HCT116 (cell line): ENCODE measurements at regions not wholly inside any gene's neighbourhood (a gene's known extent, or its start where the extent isn't known, plus 50 kb on each side); places are given as distances from the start of the nearest gene placed in this dataset.

Experiments
- ATAC-seq: fragments of 200-7000 bp; cut with Tn5 transposase; 2 replicates; pipeline ENCODE4 v1.9.1; 2020; ENCODE audit warnings: mild to moderate bottlenecking, moderate library complexity
- BruUV-seq: library from RNA; stranded (reverse); fragments of 400-500 nt; replicated peaks from 2 replicates; lab custom pipeline; 2021; lab: Mats Ljungman, UMichigan
- CTCF ChIA-PET: fragments of 300-600 bp; sonication (Branson Sonifier 250); formaldehyde crosslinking; loops from one replicate; lab custom pipeline; 2021; ENCODE audit warnings: antibody characterized with exemption; lab: Charles Lee
- POLR2A ChIA-PET: fragments of 300-600, 350-600 bp; sonication (Branson Sonifier 250); formaldehyde crosslinking; loops from one replicate; lab custom pipeline; 2021; ENCODE audit warnings: antibody characterized with exemption; lab: Charles Lee
- RAD21 ChIA-PET, 2 experiments: fragments of 300-600 bp; sonication (Branson Sonifier 250); formaldehyde crosslinking; loops; one replicate each; lab custom pipeline; 2023; ENCODE audit warnings: low total read pairs in 2 of 2; ENCODE audit not compliant: uncharacterized antibody in 2 of 2, unreplicated experiment in 2 of 2, low non-redundant PET in 1 of 2; lab: Charles Lee
- DNase-seq: peaks from one replicate; pipeline ENCODE4 v3.0.0-alpha.2; 2010; ENCODE audit warnings: low read depth, low spot score
- H2AFZ ChIP-seq: fragments of 200-600 bp; shearing (Covaris generic), sonication (generic); 2 replicates; pipeline ENCODE4 v1.6.1; 2017; ENCODE audit warnings: low read depth, mixed run types, mixed read lengths, antibody characterized with exemption, low read length; ENCODE audit not compliant: poor library complexity, severe bottlenecking
- H3K27ac ChIP-seq: 2 replicates; pipeline ENCODE4 v1.5.1; 2012; ENCODE audit warnings: low read depth, low read length
- H3K27me3 ChIP-seq: fragments of 200-600 bp; sonication (generic); 2 replicates; pipeline ENCODE4 v1.6.1; 2016; ENCODE audit warnings: mixed run types, low read length, mixed read lengths; ENCODE audit not compliant: insufficient read depth
- H3K36me3 ChIP-seq, 2 experiments: fragments of 200-500 bp in 1 of 2; fragments of 200-600 bp in 1 of 2; sonication (Bioruptor generic) in 1 of 2; sonication (generic) in 1 of 2; 2 replicates each; pipeline versions ENCODE4 v1.5.1 to v1.6.1; 2014 to 2016; ENCODE audit warnings: low read length in 2 of 2, inconsistent platforms in 1 of 2, mixed read lengths in 1 of 2, mixed run types in 1 of 2; ENCODE audit not compliant: insufficient read depth in 2 of 2, control insufficient read depth in 1 of 2
- H3K4me1 ChIP-seq, 2 experiments: fragments of 200-600 bp in 1 of 2; sonication (generic) in 1 of 2; 2 replicates each; pipeline versions ENCODE4 v1.5.1 to v1.6.1; 2012 to 2017; ENCODE audit warnings: low read length in 2 of 2, inconsistent platforms in 1 of 2, mild to moderate bottlenecking in 1 of 2, mixed read lengths in 1 of 2, mixed run types in 1 of 2, moderate library complexity in 1 of 2; ENCODE audit not compliant: insufficient read depth in 2 of 2, control insufficient read depth in 1 of 2
- H3K4me2 ChIP-seq: fragments of 200-600 bp; sonication (generic); 2 replicates; pipeline ENCODE4 v1.6.1; 2017; ENCODE audit warnings: mixed run types, low read length, mixed read lengths
- H3K4me3 ChIP-seq, 2 experiments: fragments of 200-600 bp in 1 of 2; sonication (generic) in 1 of 2; replicated peaks in 1 of 2; 2 replicates each; pipeline ENCODE4 v1.5.1; 2011 to 2016; ENCODE audit warnings: low read length in 2 of 2, control low read depth in 1 of 2, low read depth in 1 of 2, mild to moderate bottlenecking in 1 of 2, mixed read lengths in 1 of 2, mixed run types in 1 of 2
- H3K79me2 ChIP-seq: fragments of 200-600 bp; sonication (generic); 2 replicates; pipeline ENCODE4 v1.6.1; 2017; ENCODE audit warnings: mild to moderate bottlenecking, mixed run types, low read length, moderate library complexity, mixed read lengths; ENCODE audit not compliant: insufficient read depth
- H3K9ac ChIP-seq: fragments of 200-600 bp; sonication (generic); 2 replicates; pipeline ENCODE4 v1.6.1; 2016; ENCODE audit warnings: low read length, mixed read lengths
- H3K9me2 ChIP-seq: fragments of 200-600 bp; sonication (generic), shearing (Covaris generic); 2 replicates; pipeline ENCODE4 v1.6.1; 2017; ENCODE audit warnings: mixed run types, mild to moderate bottlenecking, moderate library complexity; ENCODE audit not compliant: insufficient read depth
- H3K9me3 ChIP-seq, 2 experiments: fragments of 200-500 bp in 1 of 2; fragments of 200-600 bp in 1 of 2; sonication (Bioruptor generic) in 1 of 2; sonication (generic) in 1 of 2; 2 replicates each; pipeline ENCODE4 v1.6.1; 2014 to 2017; ENCODE audit warnings: low read length in 2 of 2, mixed read lengths in 2 of 2, inconsistent platforms in 1 of 2, low read depth in 1 of 2, mild to moderate bottlenecking in 1 of 2, mixed run types in 1 of 2, moderate library complexity in 1 of 2; ENCODE audit not compliant: control insufficient read depth in 1 of 2, insufficient read depth in 1 of 2
- H4K20me1 ChIP-seq: fragments of 200-600 bp; sonication (generic), shearing (Covaris generic); 2 replicates; pipeline ENCODE4 v1.6.1; 2017; ENCODE audit warnings: mixed run types, mild to moderate bottlenecking, moderate library complexity; ENCODE audit not compliant: insufficient read depth
- ATF3 ChIP-seq: IDR thresholded peaks from 2 replicates; pipeline ENCODE4 v1.6.1; 2012
- CBX3 ChIP-seq: IDR thresholded peaks from 2 replicates; pipeline ENCODE4 v1.6.1; 2012; ENCODE audit warnings: low read depth
- CEBPB ChIP-seq: IDR thresholded peaks from 2 replicates; pipeline ENCODE4 v1.6.1; 2012; ENCODE audit warnings: low read depth
- CTCF ChIP-seq, 3 experiments: fragments of 200-600 bp in 1 of 3; sonication (generic) in 1 of 3; IDR thresholded peaks in 2 of 3; conservative IDR thresholded peaks in 1 of 3; 2 replicates each; pipeline ENCODE4 v1.5.1; 2012 to 2017; ENCODE audit warnings: low read depth in 2 of 3, low read length in 2 of 3, antibody characterized with exemption in 1 of 3, borderline replicate concordance in 1 of 3, control low read depth in 1 of 3, mild to moderate bottlenecking in 1 of 3, mixed read lengths in 1 of 3, mixed run types in 1 of 3, moderate library complexity in 1 of 3; ENCODE audit not compliant: insufficient read depth in 1 of 3
- EGR1 ChIP-seq: IDR thresholded peaks from 2 replicates; pipeline ENCODE4 v1.6.1; 2012; ENCODE audit warnings: low read depth
- ELF1 ChIP-seq: IDR thresholded peaks from 2 replicates; pipeline ENCODE4 v1.6.1; 2012; ENCODE audit warnings: low read depth, borderline replicate concordance
- EZH2 ChIP-seq: fragments of 200-600 bp; sonication (generic); IDR thresholded peaks from 2 replicates; pipeline ENCODE4 v1.6.1; 2017; ENCODE audit warnings: antibody characterized with exemption, mixed run types
- EZH2phosphoT487 ChIP-seq: fragments of 200-600 bp; IDR thresholded peaks from 2 replicates; pipeline ENCODE4 v1.6.1; 2018; ENCODE audit warnings: antibody characterized with exemption, borderline replicate concordance
- FOSL1 ChIP-seq: IDR thresholded peaks from 2 replicates; pipeline ENCODE4 v1.6.1; 2012; ENCODE audit warnings: low read depth
- JUND ChIP-seq: IDR thresholded peaks from 2 replicates; pipeline ENCODE4 v1.6.1; 2012
- MAX ChIP-seq: IDR thresholded peaks from 2 replicates; pipeline ENCODE4 v1.6.1; 2012
- POLR2A ChIP-seq: IDR thresholded peaks from 2 replicates; pipeline ENCODE4 v1.7.0; 2011; ENCODE audit warnings: borderline replicate concordance; ENCODE audit not compliant: insufficient read depth, insufficient read length; ENCODE audit errors: extremely low read depth
- POLR2AphosphoS5 ChIP-seq: IDR thresholded peaks from 2 replicates; pipeline ENCODE4 v1.6.1; 2011; ENCODE audit warnings: mild to moderate bottlenecking, low read depth, low read length, moderate library complexity
- RAD21 ChIP-seq: IDR thresholded peaks from 2 replicates; pipeline ENCODE4 v1.6.1; 2012; ENCODE audit warnings: low read depth, mild to moderate bottlenecking
- REST ChIP-seq: IDR thresholded peaks from 2 replicates; pipeline ENCODE4 v1.6.1; 2012; ENCODE audit warnings: low read depth
- SP1 ChIP-seq: IDR thresholded peaks from 2 replicates; pipeline ENCODE4 v1.6.1; 2012; ENCODE audit warnings: low read depth
- SRF ChIP-seq: IDR thresholded peaks from 2 replicates; pipeline ENCODE4 v1.6.1; 2012; ENCODE audit warnings: low read depth
- TCF7L2 ChIP-seq: IDR thresholded peaks from 2 replicates; pipeline ENCODE4 v1.7.0; 2011; ENCODE audit warnings: borderline replicate concordance, inconsistent platforms; ENCODE audit not compliant: insufficient read depth, insufficient read length; ENCODE audit errors: extremely low read depth
- ZNF274 ChIP-seq: fragments of 200-500 bp; sonication (Bioruptor generic); IDR thresholded peaks from 2 replicates; pipeline ENCODE4 v1.6.1; 2014; ENCODE audit warnings: mild to moderate bottlenecking, low read depth, low read length, inconsistent platforms
- intact Hi-C: fragments of 100-400 bp; cut with micrococcal nuclease; formaldehyde crosslinking; loops from 2 replicates; pipeline ENCODE4 v1.10.0; 2022

- intact Hi-C loops = no loop called here
- H2AFZ ChIP-seq = no peak overlapping the region
- BruUV-seq = no TSS peak
- CTCF ChIA-PET = no interaction called here
- H3K9me2 ChIP-seq = no peaks in the 10 kb centered on the region
- no peak for DNase-seq
- no peaks in the 10 kb centered on the region for H3K27me3 ChIP-seq
- H3K9ac ChIP-seq = no peak overlapping the region
- H3K79me2 ChIP-seq = no peaks in the 10 kb centered on the region
- no peak for ATAC-seq
- H4K20me1 ChIP-seq = no peaks in the 10 kb centered on the region
- no peaks in the 10 kb centered on the region for H3K4me1 ChIP-seq
- TF ChIP-seq JUND (no peak), TCF7L2 (no peak), MAX (no peak), FOSL1 (no peak), EGR1 (no peak), EZH2 (no peak), ATF3 (no peak), SP1 (no peak), ELF1 (no peak), SRF (no peak), CBX3 (no peak), RAD21 (no peak), CEBPB (no peak), POLR2A (no peak), POLR2AphosphoS5 (no peak), EZH2phosphoT487 (no peak), ZNF274 (no peak), REST (no peak), CTCF (IDR thresholded peaks at IDR 0.05 in 2 of 3, conservative IDR thresholded peaks at IDR 0.05 in 1 of 3; ENCODE audit: borderline replicate concordance in 1 of 3, insufficient read depth in 1 of 3, low read depth in 2 of 3, low read length in 2 of 3) (no peak)
- TF ChIP-seq, all 23 proteins: peak for 0
- peaks cover 3 to 17% of the 10 kb centered on the region in 2 experiments; a peak in 2 of 4 replicates for H3K9me3 ChIP-seq
- ChIA-PET POLR2A (no interaction called here), RAD21 (no interaction called here)
- H3K27ac ChIP-seq = no peak overlapping the region
- no peaks in the 10 kb centered on the region for H3K36me3 ChIP-seq
- no peak overlapping the region for H3K4me3 ChIP-seq
- no peak overlapping the region for H3K4me2 ChIP-seq
These were observed 1551.3 kb downstream of the CDH8 start for GRCh38 chr16:60484901-60485300.
